ENCODE measurements at regions not wholly inside any gene's neighbourhood (a gene's known extent, or its start where the extent isn't known, plus 50 kb on each side); places are given as distances from the start of the nearest gene placed in this dataset.

DNA sequence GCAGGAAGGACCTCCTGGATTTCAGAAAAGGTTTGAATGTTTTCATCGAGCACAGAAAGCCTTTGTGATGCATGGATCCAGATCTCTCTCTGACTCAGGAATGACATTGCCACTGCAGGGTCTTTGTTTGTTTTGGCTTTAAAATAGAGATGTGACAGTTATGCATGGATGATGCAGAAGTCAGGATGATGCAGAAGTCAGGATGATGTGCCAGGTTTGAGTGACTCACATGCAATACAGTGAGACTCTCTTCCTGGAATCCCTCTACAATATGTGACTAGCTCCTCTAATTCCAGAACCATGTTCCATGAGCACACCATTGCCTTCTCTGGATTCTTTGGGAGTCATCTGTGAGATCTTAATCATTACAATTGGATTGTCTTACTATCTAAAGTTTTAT is 177.9 kb upstream of the RAB6C start:
- intact Hi-C loops (cut with DNase I), result no loop called here
- TF ChIP-seq POLR2A (IDR thresholded peaks at IDR 0.05) (no peak), CTCF (IDR thresholded peaks at IDR 0.05) (no peak)
- WGBS, 2 donors, result 73 to 79% methylated on average over 1 of the region's 1 CpG
- Histone ChIP-seq H3K27me3 (no peaks in the 10 kb centered on the region), H3K27ac (no peak overlapping the region), H3K36me3 (no peaks in the 10 kb centered on the region), H3K4me3 (replicated peaks in 1 of 3) (no peak overlapping the region), H3K4me1 (no peaks in the 10 kb centered on the region), H3K9me3 (no peaks in the 10 kb centered on the region)
- no peak for DNase-seq

DNA sequence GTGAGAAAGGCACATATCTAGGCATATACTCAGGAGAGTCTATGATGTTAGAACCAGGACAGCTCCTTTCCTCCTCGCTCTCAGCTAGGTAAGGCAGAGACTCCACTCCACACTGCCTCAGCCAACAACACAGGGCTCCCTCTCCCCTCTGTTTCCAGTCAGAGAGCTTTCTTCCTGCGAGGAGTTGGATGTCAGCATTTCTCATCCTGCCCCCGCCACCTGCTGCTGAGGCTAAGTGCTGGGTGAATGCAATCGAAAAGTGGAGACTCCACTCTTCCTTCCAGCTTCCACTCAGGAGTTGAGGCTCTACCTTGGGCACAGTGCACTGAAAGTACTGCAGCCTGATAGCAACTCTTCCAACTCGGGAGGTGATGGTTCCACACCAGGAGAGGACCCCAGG is 177.2 kb upstream of the RAB6C start:
- WGBS, 2 donors, result 61 to 68% methylated on average over 5 of the region's 5 CpGs
- Histone ChIP-seq H3K4me3 (replicated peaks in 1 of 3) (no peak overlapping the region), H3K9me3 (no peaks in the 10 kb centered on the region), H3K27ac (no peak overlapping the region), H3K27me3 (no peaks in the 10 kb centered on the region), H3K36me3 (no peaks in the 10 kb centered on the region), H3K4me1 (no peaks in the 10 kb centered on the region)
- TF ChIP-seq POLR2A (IDR thresholded peaks at IDR 0.05) (no peak), CTCF (IDR thresholded peaks at IDR 0.05) (no peak)
- no peak for DNase-seq
- intact Hi-C loops (cut with DNase I), result no loop called here

GRCh38 chr2:129803032-129803431 is 176.4 kb upstream of the RAB6C start:
- Histone ChIP-seq H3K27ac (no peak overlapping the region), H3K36me3 (no peaks in the 10 kb centered on the region), H3K27me3 (no peaks in the 10 kb centered on the region), H3K4me1 (no peaks in the 10 kb centered on the region), H3K4me3 (replicated peaks in 1 of 3) (no peak overlapping the region), H3K9me3 (no peaks in the 10 kb centered on the region)
- no peak for DNase-seq
- WGBS, 2 donors, result 100% methylated on average over 1 of the region's 1 CpG
- no peak for TF ChIP-seq POLR2A (IDR thresholded peaks at IDR 0.05)
- no peak for TF ChIP-seq CTCF (IDR thresholded peaks at IDR 0.05)
- intact Hi-C loops (cut with DNase I), result no loop called here

DNA sequence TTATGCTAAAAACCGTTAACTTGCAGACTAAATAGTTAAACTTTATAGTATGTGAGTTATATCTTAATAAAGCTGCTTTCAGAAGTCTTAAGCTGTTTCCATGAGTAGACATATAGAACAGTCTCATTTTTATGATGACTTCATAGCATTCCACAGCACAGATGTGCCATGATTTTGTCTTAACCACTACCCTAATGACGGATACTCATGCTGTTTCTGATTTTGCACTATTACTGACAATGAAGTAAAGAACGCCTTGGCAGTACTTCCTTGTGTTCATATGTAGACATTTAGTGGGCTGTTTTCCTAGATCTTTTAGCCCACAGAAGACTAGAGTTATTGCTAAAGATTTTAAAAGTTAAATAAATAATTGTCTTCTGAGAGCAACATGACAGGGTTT is 175.6 kb upstream of the RAB6C start:
- no peak for DNase-seq
- intact Hi-C loops (cut with DNase I), result no loop called here
- Histone ChIP-seq H3K4me3 (replicated peaks in 1 of 3) (no peak overlapping the region), H3K27me3 (no peaks in the 10 kb centered on the region), H3K27ac (no peak overlapping the region), H3K4me1 (no peaks in the 10 kb centered on the region), H3K9me3 (no peaks in the 10 kb centered on the region), H3K36me3 (no peaks in the 10 kb centered on the region)
- WGBS, 2 donors, result 87 to 88% methylated on average over 3 of the region's 3 CpGs
- TF ChIP-seq CTCF (IDR thresholded peaks at IDR 0.05) (no peak), POLR2A (IDR thresholded peaks at IDR 0.05) (no peak)

DNA sequence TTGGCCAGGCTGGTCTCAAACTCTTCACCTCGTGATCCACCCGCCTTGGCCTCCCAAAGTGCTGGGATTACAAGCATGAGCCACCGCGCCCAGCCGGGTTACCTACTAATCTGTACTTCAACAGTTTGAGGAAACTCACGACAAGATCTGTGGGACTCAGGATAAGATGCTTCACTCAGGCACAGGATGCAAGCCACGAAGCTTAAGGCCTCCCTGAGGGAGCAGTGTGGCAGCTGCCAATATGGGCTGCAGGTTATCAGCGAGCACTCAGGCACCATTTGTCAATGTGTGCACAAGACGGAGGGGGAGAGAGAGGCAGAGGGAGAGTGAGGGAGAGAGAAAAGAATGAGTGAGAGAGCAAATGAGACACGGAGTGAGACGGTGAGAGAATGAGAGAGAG is 173.6 kb upstream of the RAB6C start:
- no peaks in the 10 kb centered on the region for H3K4me1 ChIP-seq
- no peaks in the 10 kb centered on the region for H3K9me3 ChIP-seq
- WGBS, 2 donors, result 78 to 80% methylated on average over 11 of the region's 11 CpGs
- no peak for TF ChIP-seq CTCF (IDR thresholded peaks at IDR 0.05)
- no peak for TF ChIP-seq POLR2A (IDR thresholded peaks at IDR 0.05)
- intact Hi-C loops (cut with DNase I), result no loop called here
- no peaks in the 10 kb centered on the region for H3K27me3 ChIP-seq
- H3K36me3 ChIP-seq, result no peaks in the 10 kb centered on the region
- H3K4me3 ChIP-seq (replicated peaks in 1 of 3), result no peak overlapping the region
- no peak for DNase-seq
- no peak overlapping the region for H3K27ac ChIP-seq

Measured in thyroid gland (tissue), 4 donors.